Fibroblast of lung (primary cell): ENCODE measurements at regions not wholly inside any gene's neighbourhood (a gene's known extent, or its start where the extent isn't known, plus 50 kb on each side); places are given as distances from the start of the nearest gene placed in this dataset.

Experiments
- DNase-seq, 2 donors: peaks; one replicate each; pipeline versions ENCODE4 v3.0.0 to v3.0.0-alpha.2; 2010; ENCODE audit warnings: low read depth in 2 of 2
- H2AFZ ChIP-seq: 2 replicates; pipeline ENCODE4 v1.5.1; 2012; ENCODE audit warnings: low read length, control low read depth, inconsistent platforms
- H3K27ac ChIP-seq: 2 replicates; pipeline ENCODE4 v1.5.1; 2011; ENCODE audit warnings: low read length, control low read depth; ENCODE audit not compliant: insufficient read depth
- H3K27me3 ChIP-seq: 2 replicates; pipeline ENCODE4 v1.5.1; 2011; ENCODE audit warnings: mild to moderate bottlenecking, low read length; ENCODE audit not compliant: control insufficient read depth, insufficient read depth
- H3K36me3 ChIP-seq: 2 replicates; pipeline ENCODE4 v1.5.1; 2011; ENCODE audit warnings: low read length; ENCODE audit not compliant: control insufficient read depth, insufficient read depth
- H3K4me1 ChIP-seq: 2 replicates; pipeline ENCODE4 v1.5.1; 2011; ENCODE audit warnings: low read length; ENCODE audit not compliant: control insufficient read depth, insufficient read depth; ENCODE audit errors: extremely low read depth
- H3K4me2 ChIP-seq: 2 replicates; pipeline ENCODE4 v1.5.1; 2011; ENCODE audit warnings: low read length, control low read depth; ENCODE audit not compliant: insufficient read depth; ENCODE audit errors: extremely low read depth
- H3K4me3 ChIP-seq, 4 experiments: fragments of 200-600 bp in 1 of 4; sonication (generic) in 1 of 4; replicated peaks in 1 of 4; 2 replicates each; pipeline ENCODE4 v1.5.1; 2011 to 2016; ENCODE audit warnings: low read length in 4 of 4, low read depth in 3 of 4, mild to moderate bottlenecking in 3 of 4, control low read depth in 2 of 4, inconsistent platforms in 1 of 4, mixed read lengths in 1 of 4; ENCODE audit not compliant: insufficient read depth in 1 of 4; ENCODE audit errors: control extremely low read depth in 1 of 4
- H3K79me2 ChIP-seq: 2 replicates; pipeline ENCODE4 v1.5.1; 2012; ENCODE audit warnings: mild to moderate bottlenecking, low read length, inconsistent platforms; ENCODE audit not compliant: control insufficient read depth, insufficient read depth
- H3K9ac ChIP-seq: 2 replicates; pipeline ENCODE4 v1.5.1; 2011; ENCODE audit warnings: mild to moderate bottlenecking, low read length, control low read depth; ENCODE audit not compliant: insufficient read depth
- H3K9me3 ChIP-seq: 2 replicates; pipeline ENCODE4 v1.5.1; 2012; ENCODE audit warnings: low read depth, low read length; ENCODE audit not compliant: control insufficient read depth, insufficient read depth
- H4K20me1 ChIP-seq: 2 replicates; pipeline ENCODE4 v1.5.1; 2011; ENCODE audit warnings: low read length; ENCODE audit not compliant: control insufficient read depth, insufficient read depth; ENCODE audit errors: extremely low read depth
- CTCF ChIP-seq, 2 donors: IDR thresholded peaks in 1 of 2; conservative IDR thresholded peaks in 1 of 2; 1 replicate in 1 of 2; 2 replicates in 1 of 2; pipeline ENCODE4 v1.5.1; 2011 to 2012; ENCODE audit warnings: low read length in 2 of 2, control low read depth in 1 of 2, inconsistent platforms in 1 of 2, low read depth in 1 of 2, mild to moderate bottlenecking in 1 of 2
- EZH2 ChIP-seq: IDR thresholded peaks from 2 replicates; pipeline ENCODE4 v1.5.1; 2012; ENCODE audit warnings: low read length, control low read depth, mild to moderate bottlenecking; ENCODE audit errors: missing control alignments

- no peak overlapping the region for H3K9ac ChIP-seq
- H4K20me1 ChIP-seq, result no peaks in the 10 kb centered on the region
- H3K4me2 ChIP-seq, result no peak overlapping the region
- H3K4me3 ChIP-seq, result no peak overlapping the region
- TF ChIP-seq EZH2 (no peak), CTCF (conservative IDR thresholded peaks at IDR 0.05 in 1 of 2, IDR thresholded peaks at IDR 0.05 in 1 of 2; ENCODE audit: low read depth in 1 of 2, low read length in 2 of 2) (no peak)
- H2AFZ ChIP-seq, result no peak overlapping the region
- H3K27ac ChIP-seq, result no peak overlapping the region
- no peaks in the 10 kb centered on the region for H3K27me3 ChIP-seq
- H3K79me2 ChIP-seq, result no peaks in the 10 kb centered on the region
- H3K9me3 ChIP-seq, result no peaks in the 10 kb centered on the region
- DNase-seq, result no peak
- H3K36me3 ChIP-seq, result no peaks in the 10 kb centered on the region
- no peaks in the 10 kb centered on the region for H3K4me1 ChIP-seq
Observed at GRCh38 chr4:120348948-120349347, 282.3 kb upstream of the MAD2L1 start.

GRCh38 chr4:120348521-120348920 is 281.9 kb upstream of the MAD2L1 start:
- Histone ChIP-seq H3K9me3 (no peaks in the 10 kb centered on the region), H3K79me2 (no peaks in the 10 kb centered on the region), H3K27me3 (no peaks in the 10 kb centered on the region), H2AFZ (no peak overlapping the region), H3K4me3 (no peak overlapping the region), H3K36me3 (no peaks in the 10 kb centered on the region), H3K4me2 (no peak overlapping the region), H4K20me1 (no peaks in the 10 kb centered on the region), H3K4me1 (no peaks in the 10 kb centered on the region), H3K9ac (no peak overlapping the region), H3K27ac (no peak overlapping the region)
- no peak for TF ChIP-seq CTCF (conservative IDR thresholded peaks at IDR 0.05 in 1 of 2, IDR thresholded peaks at IDR 0.05 in 1 of 2; ENCODE audit: low read depth in 1 of 2, low read length in 2 of 2)
- no peak for TF ChIP-seq EZH2
- no peak for DNase-seq

GRCh38 chr4:120331486-120332370 is 265.1 kb upstream of the MAD2L1 start:
- Histone ChIP-seq H3K4me1 (no peaks in the 10 kb centered on the region), H3K9me3 (no peaks in the 10 kb centered on the region), H3K36me3 (no peaks in the 10 kb centered on the region), H4K20me1 (no peaks in the 10 kb centered on the region), H3K27ac (no peak overlapping the region), H3K27me3 (no peaks in the 10 kb centered on the region), H2AFZ (no peak overlapping the region), H3K4me2 (no peak overlapping the region), H3K4me3 (no peak overlapping the region), H3K79me2 (no peaks in the 10 kb centered on the region), H3K9ac (no peak overlapping the region)
- peak; percentile 42 to 66 for DNase-seq
- TF ChIP-seq CTCF (conservative IDR thresholded peaks at IDR 0.05 in 1 of 2, IDR thresholded peaks at IDR 0.05 in 1 of 2; ENCODE audit: low read depth in 1 of 2, low read length in 2 of 2) (no peak), EZH2 (no peak)
